ENCODE measurements at regions not wholly inside any gene's neighbourhood (a gene's known extent, or its start where the extent isn't known, plus 50 kb on each side); places are given as distances from the start of the nearest gene placed in this dataset.

- DNase-seq (ENCODE audit: low spot score) = no peak
- Histone ChIP-seq H2AFZ (no peak overlapping the region), H4K20me1 (ENCODE audit: insufficient read depth, poor library complexity, severe bottlenecking) (no peaks in the 10 kb centered on the region), H3K9me3 (ENCODE audit: low read depth) (no peaks in the 10 kb centered on the region), H3K36me3 (replicated peaks; ENCODE audit: insufficient read depth, low read depth) (no peaks in the 10 kb centered on the region), H3K4me2 (peak overlapping the region; percentile 21), H3K27ac (no peak overlapping the region), H3K4me3 (no peak overlapping the region), H3K27me3 (no peaks in the 10 kb centered on the region), H3K79me2 (no peaks in the 10 kb centered on the region), H3K9me2 (replicated peaks; ENCODE audit: insufficient read depth) (no peaks in the 10 kb centered on the region), H3K4me1 (ENCODE audit: insufficient read depth) (peaks cover 10% of the 10 kb centered on the region)
- TF ChIP-seq, protein P1, sequence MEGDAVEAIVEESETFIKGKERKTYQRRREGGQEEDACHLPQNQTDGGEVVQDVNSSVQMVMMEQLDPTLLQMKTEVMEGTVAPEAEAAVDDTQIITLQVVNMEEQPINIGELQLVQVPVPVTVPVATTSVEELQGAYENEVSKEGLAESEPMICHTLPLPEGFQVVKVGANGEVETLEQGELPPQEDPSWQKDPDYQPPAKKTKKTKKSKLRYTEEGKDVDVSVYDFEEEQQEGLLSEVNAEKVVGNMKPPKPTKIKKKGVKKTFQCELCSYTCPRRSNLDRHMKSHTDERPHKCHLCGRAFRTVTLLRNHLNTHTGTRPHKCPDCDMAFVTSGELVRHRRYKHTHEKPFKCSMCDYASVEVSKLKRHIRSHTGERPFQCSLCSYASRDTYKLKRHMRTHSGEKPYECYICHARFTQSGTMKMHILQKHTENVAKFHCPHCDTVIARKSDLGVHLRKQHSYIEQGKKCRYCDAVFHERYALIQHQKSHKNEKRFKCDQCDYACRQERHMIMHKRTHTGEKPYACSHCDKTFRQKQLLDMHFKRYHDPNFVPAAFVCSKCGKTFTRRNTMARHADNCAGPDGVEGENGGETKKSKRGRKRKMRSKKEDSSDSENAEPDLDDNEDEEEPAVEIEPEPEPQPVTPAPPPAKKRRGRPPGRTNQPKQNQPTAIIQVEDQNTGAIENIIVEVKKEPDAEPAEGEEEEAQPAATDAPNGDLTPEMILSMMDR (IDR thresholded peaks at IDR 0.05; ENCODE audit: poor library complexity) = no peak
- TF ChIP-seq EZH2phosphoT487 (IDR thresholded peaks at IDR 0.05; ENCODE audit: low read depth, severe bottlenecking, unreplicated experiment) (no peak), EZH2 (IDR thresholded peaks at IDR 0.05; ENCODE audit: borderline replicate concordance) (no peak)
- 81% methylated on average over 3 of the region's 3 CpGs for WGBS (ENCODE audit: low lambda C conversion rate, missing lambda C conversion rate)
Observed at GRCh38 chr20:57007171-57007540, 259.3 kb downstream of the BMP7 start.

GRCh38 chr20:57008217-57008616 lies 258.2 kb downstream of the BMP7 start:
- Histone ChIP-seq H2AFZ (no peak overlapping the region), H3K27ac (peak overlapping the region; percentile 8), H3K9me2 (replicated peaks; ENCODE audit: insufficient read depth) (no peaks in the 10 kb centered on the region), H3K9me3 (ENCODE audit: low read depth) (no peaks in the 10 kb centered on the region), H3K4me3 (no peak overlapping the region), H3K27me3 (no peaks in the 10 kb centered on the region), H3K4me2 (no peak overlapping the region), H3K4me1 (ENCODE audit: insufficient read depth) (peaks cover 10% of the 10 kb centered on the region), H3K36me3 (replicated peaks; ENCODE audit: insufficient read depth, low read depth) (no peaks in the 10 kb centered on the region), H4K20me1 (ENCODE audit: insufficient read depth, poor library complexity, severe bottlenecking) (no peaks in the 10 kb centered on the region), H3K79me2 (no peaks in the 10 kb centered on the region)
- WGBS (ENCODE audit: low lambda C conversion rate, missing lambda C conversion rate) = 13% methylated on average over 3 of the region's 3 CpGs
- TF ChIP-seq EZH2 (IDR thresholded peaks at IDR 0.05; ENCODE audit: borderline replicate concordance) = no peak
- TF ChIP-seq, protein P1 (IDR thresholded peaks at IDR 0.05; ENCODE audit: poor library complexity) = no peak
- TF ChIP-seq EZH2phosphoT487 (IDR thresholded peaks at IDR 0.05; ENCODE audit: low read depth, severe bottlenecking, unreplicated experiment) = no peak
- no peak for DNase-seq (ENCODE audit: low spot score)

DNA sequence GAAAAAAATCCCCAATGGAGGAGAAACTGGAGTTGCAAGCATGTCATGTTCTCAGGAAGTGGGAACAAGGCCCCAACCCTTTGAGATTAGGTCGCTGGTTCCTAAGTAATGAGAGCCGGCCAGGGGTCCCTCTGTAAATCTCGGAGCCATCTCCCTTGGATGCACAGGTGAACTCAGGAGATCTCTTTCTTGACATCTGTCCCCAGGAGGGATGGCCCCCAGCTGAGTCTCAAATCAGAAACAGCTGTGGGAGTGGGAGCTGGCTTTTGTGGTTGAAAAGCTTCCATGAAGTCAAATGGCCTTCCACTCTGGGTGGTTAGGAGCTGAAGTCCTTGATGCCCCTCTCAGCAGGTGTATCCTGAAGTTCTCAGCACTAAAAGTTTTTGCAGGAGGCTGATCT lies 257.1 kb downstream of the BMP7 start:
- TF ChIP-seq, protein P1 (IDR thresholded peaks at IDR 0.05; ENCODE audit: poor library complexity) = no peak
- TF ChIP-seq EZH2 (IDR thresholded peaks at IDR 0.05; ENCODE audit: borderline replicate concordance) = no peak
- TF ChIP-seq EZH2phosphoT487 (IDR thresholded peaks at IDR 0.05; ENCODE audit: low read depth, severe bottlenecking, unreplicated experiment) = no peak

GRCh38 chr20:57009775-57010174 lies 256.7 kb downstream of the BMP7 start:
- Histone ChIP-seq H3K4me2 (no peak overlapping the region), H3K4me3 (no peak overlapping the region), H3K9me3 (ENCODE audit: low read depth) (no peaks in the 10 kb centered on the region), H4K20me1 (ENCODE audit: insufficient read depth, poor library complexity, severe bottlenecking) (no peaks in the 10 kb centered on the region), H3K9me2 (replicated peaks; ENCODE audit: insufficient read depth) (no peaks in the 10 kb centered on the region), H3K36me3 (replicated peaks; ENCODE audit: insufficient read depth, low read depth) (no peaks in the 10 kb centered on the region), H3K4me1 (ENCODE audit: insufficient read depth) (peaks cover 10% of the 10 kb centered on the region), H3K79me2 (no peaks in the 10 kb centered on the region), H2AFZ (no peak overlapping the region), H3K27me3 (peaks cover under 1% of the 10 kb centered on the region), H3K27ac (no peak overlapping the region)
- 86% methylated on average over 7 of the region's 7 CpGs for whole genome bisulfite sequencing (ENCODE audit: low lambda C conversion rate, missing lambda C conversion rate)
- no peak for TF ChIP-seq EZH2phosphoT487 (IDR thresholded peaks at IDR 0.05; ENCODE audit: low read depth, severe bottlenecking, unreplicated experiment)
- no peak for TF ChIP-seq EZH2 (IDR thresholded peaks at IDR 0.05; ENCODE audit: borderline replicate concordance)
- TF ChIP-seq, protein P1 (IDR thresholded peaks at IDR 0.05; ENCODE audit: poor library complexity) = no peak
- no peak for DNase-seq (ENCODE audit: low spot score)

More for the DNA sequence above, 257.1 kb downstream of the BMP7 start:
- Histone ChIP-seq H3K27ac (no peak overlapping the region), H4K20me1 (ENCODE audit: insufficient read depth, poor library complexity, severe bottlenecking) (no peaks in the 10 kb centered on the region), H2AFZ (no peak overlapping the region), H3K36me3 (replicated peaks; ENCODE audit: insufficient read depth, low read depth) (no peaks in the 10 kb centered on the region), H3K79me2 (no peaks in the 10 kb centered on the region), H3K9me3 (ENCODE audit: low read depth) (no peaks in the 10 kb centered on the region), H3K27me3 (no peaks in the 10 kb centered on the region), H3K4me1 (ENCODE audit: insufficient read depth) (peaks cover 10% of the 10 kb centered on the region), H3K9me2 (replicated peaks; ENCODE audit: insufficient read depth) (no peaks in the 10 kb centered on the region), H3K4me2 (no peak overlapping the region), H3K4me3 (no peak overlapping the region)
- no peak for DNase-seq (ENCODE audit: low spot score)
- WGBS (ENCODE audit: low lambda C conversion rate, missing lambda C conversion rate) = 87% methylated on average over 3 of the region's 3 CpGs
